HG03108 (cell line): ENCODE measurements at regions not wholly inside any gene's neighbourhood (a gene's known extent, or its start where the extent isn't known, plus 50 kb on each side); places are given as distances from the start of the nearest gene placed in this dataset.
A peak's percentile ranks its signal among the peaks of the same experiment; 100 is the strongest.
"Not testable (repeated sequence)": the region's sequence is repeated elsewhere in the genome, so short reads cannot be mapped to it uniquely, and the experiment has no call there.

Source experiments
- ATAC-seq: cut with Tn5 transposase; IDR thresholded peaks from one replicate; pipeline ENCODE4 v1.9.1; 2021; ENCODE audit warnings: moderate library complexity; ENCODE audit not compliant: unreplicated experiment

GRCh38 chr1:761791-762190 is 75.3 kb upstream of the OR4F16 start:
- not testable (repeated sequence) for ATAC-seq

- ATAC-seq, result not testable (repeated sequence)
These were observed 85.0 kb upstream of the OR4F16 start for GRCh38 chr1:771449-771848.

- not testable (repeated sequence) for ATAC-seq
These were observed 91.2 kb upstream of the OR4F16 start for GRCh38 chr1:777480-778180.

GRCh38 chr1:778451-779278 is 92.2 kb upstream of the OR4F16 start:
- peak; percentile 100 for ATAC-seq

GRCh38 chr1:779621-780020 is 93.2 kb upstream of the OR4F16 start:
- ATAC-seq, result not testable (repeated sequence)

- ATAC-seq, result no peak
These were observed 102.4 kb upstream of the OR4F16 start for GRCh38 chr1:788835-789234.

GRCh38 chr1:789606-790005 is 103.2 kb upstream of the OR4F16 start:
- not testable (repeated sequence) for ATAC-seq

- not testable (repeated sequence) for ATAC-seq
These were observed 104.0 kb upstream of the OR4F16 start for GRCh38 chr1:790388-790930.

GRCh38 chr1:794310-794709 is 107.9 kb upstream of the OR4F16 start:
- ATAC-seq, result not testable (repeated sequence)

GRCh38 chr1:794918-795584 is 108.6 kb upstream of the OR4F16 start:
- not testable (repeated sequence) for ATAC-seq

- not testable (repeated sequence) for ATAC-seq
These were observed 111.2 kb upstream of the OR4F16 start for GRCh38 chr1:797649-798048.

- not testable (repeated sequence) for ATAC-seq
These were observed 113.9 kb upstream of the OR4F16 start for GRCh38 chr1:800397-800796.

- peak; percentile 84 for ATAC-seq
These were observed 118.1 kb upstream of the OR4F16 start for GRCh38 chr1:804378-805115.

GRCh38 chr1:805310-805709 is 118.4 kb upstream of the SAMD11 start:
- ATAC-seq, result not testable (repeated sequence)

GRCh38 chr1:807066-807465 is 116.7 kb upstream of the SAMD11 start:
- not testable (repeated sequence) for ATAC-seq

- not testable (repeated sequence) for ATAC-seq
These were observed 115.9 kb upstream of the SAMD11 start for GRCh38 chr1:807699-808390.

- ATAC-seq, result not testable (repeated sequence)
These were observed 112.8 kb upstream of the SAMD11 start for GRCh38 chr1:810949-811348.

GRCh38 chr1:812535-813127 is 111.1 kb upstream of the SAMD11 start:
- not testable (repeated sequence) for ATAC-seq

- ATAC-seq, result not testable (repeated sequence)
These were observed 109.2 kb upstream of the SAMD11 start for GRCh38 chr1:814543-814942.
